Natural killer cell (primary cell): ENCODE measurements at regions not wholly inside any gene's neighbourhood (a gene's known extent, or its start where the extent isn't known, plus 50 kb on each side); places are given as distances from the start of the nearest gene placed in this dataset.

ENCODE experiments used
- ATAC-seq, 3 donors: fragments of 150-1000 bp in 2 of 3; fragments of 200-7000 bp in 1 of 3; cut with Tn5 transposase; 1 replicate in 1 of 3; 2 replicates in 2 of 3; pipeline ENCODE4 v1.10.0; 2021; ENCODE audit warnings: mild to moderate bottlenecking in 2 of 3, moderate library complexity in 2 of 3
- DNase-seq, 2 donors: peaks; one replicate each; pipeline versions ENCODE4 v3.0.0 to v3.0.0-alpha.2; 2013 to 2021; ENCODE audit warnings: mixed read lengths in 1 of 2
- H3K27ac ChIP-seq: one replicate; pipeline ENCODE4 v1.5.1; 2013; ENCODE audit warnings: mild to moderate bottlenecking, low read length
- H3K27me3 ChIP-seq: one replicate; pipeline ENCODE4 v1.6.1; 2013; ENCODE audit warnings: low read length; ENCODE audit not compliant: control insufficient read depth, insufficient read depth
- H3K36me3 ChIP-seq: one replicate; pipeline ENCODE4 v1.6.1; 2013; ENCODE audit warnings: low read length; ENCODE audit not compliant: control insufficient read depth, insufficient read depth
- H3K4me1 ChIP-seq: one replicate; pipeline ENCODE4 v1.6.1; 2013; ENCODE audit warnings: low read length; ENCODE audit not compliant: control insufficient read depth, insufficient read depth
- H3K4me3 ChIP-seq: one replicate; pipeline ENCODE4 v1.5.1; 2013; ENCODE audit warnings: low read length
- H3K9me3 ChIP-seq: one replicate; pipeline ENCODE4 v1.6.1; 2013; ENCODE audit warnings: low read length; ENCODE audit not compliant: control insufficient read depth, insufficient read depth
- H3K27ac Mint-ChIP-seq, 2 donors: one replicate each; pipeline ENCODE4 v1.8.0; 2022; ENCODE audit warnings: mild to moderate bottlenecking in 2 of 2, mixed read lengths in 2 of 2, moderate library complexity in 1 of 2
- H3K27me3 Mint-ChIP-seq, 2 donors: one replicate each; pipeline ENCODE4 v1.8.0; 2022; ENCODE audit warnings: low read depth in 2 of 2, mixed read lengths in 2 of 2
- H3K36me3 Mint-ChIP-seq: one replicate; pipeline ENCODE4 v1.8.0; 2022; ENCODE audit warnings: mixed read lengths
- H3K4me1 Mint-ChIP-seq, 2 donors: one replicate each; pipeline ENCODE4 v1.8.0; 2022; ENCODE audit warnings: mixed read lengths in 2 of 2
- H3K4me3 Mint-ChIP-seq: one replicate; pipeline ENCODE4 v1.8.0; 2022; ENCODE audit warnings: mild to moderate bottlenecking, moderate library complexity, mixed read lengths
- H3K9me3 Mint-ChIP-seq, 2 donors: one replicate each; pipeline ENCODE4 v1.8.0; 2022; ENCODE audit warnings: mixed read lengths in 2 of 2
- CTCF ChIP-seq: fragments of 200-600 bp; IDR thresholded peaks from one replicate; pipeline ENCODE4 v1.8.0; 2022; ENCODE audit warnings: antibody characterized with exemption
- WGBS: methylation state at CpG from one replicate; pipeline ENCODE4 v1.1.7; 2013; ENCODE audit warnings: missing lambda C conversion rate; ENCODE audit not compliant: insufficient coverage; 5-methylcytosine and 5-hydroxymethylcytosine counted together
- intact Hi-C: fragments of 100-400 bp; cut with micrococcal nuclease; formaldehyde crosslinking; loops from one replicate; pipeline ENCODE4 v1.14.2; 2022

GRCh38 chr15:46644501-46645481 lies 1010.0 kb downstream of the SQOR start:
- no peaks in the 10 kb centered on the region for H3K4me1 Mint-ChIP-seq
- H3K27me3 Mint-ChIP-seq, result no peaks in the 10 kb centered on the region
- no peaks in the 10 kb centered on the region for H3K4me1 ChIP-seq
- H3K9me3 ChIP-seq, result peaks cover 2% of the 10 kb centered on the region
- no peak overlapping the region for H3K4me3 Mint-ChIP-seq
- H3K27ac Mint-ChIP-seq, result no peak overlapping the region
- 88% methylated on average over 2 of the region's 4 CpGs for WGBS
- DNase-seq (no peak), ATAC-seq (no peak)
- no peak overlapping the region for H3K27ac ChIP-seq
- no peak overlapping the region for H3K4me3 ChIP-seq
- no peak for TF ChIP-seq CTCF
- peaks cover 11 to 13% of the 10 kb centered on the region in 2 donors for H3K9me3 Mint-ChIP-seq
- H3K36me3 Mint-ChIP-seq, result no peaks in the 10 kb centered on the region
- intact Hi-C loops, result no loop called here
- no peaks in the 10 kb centered on the region for H3K27me3 ChIP-seq
- H3K36me3 ChIP-seq, result no peaks in the 10 kb centered on the region

DNA sequence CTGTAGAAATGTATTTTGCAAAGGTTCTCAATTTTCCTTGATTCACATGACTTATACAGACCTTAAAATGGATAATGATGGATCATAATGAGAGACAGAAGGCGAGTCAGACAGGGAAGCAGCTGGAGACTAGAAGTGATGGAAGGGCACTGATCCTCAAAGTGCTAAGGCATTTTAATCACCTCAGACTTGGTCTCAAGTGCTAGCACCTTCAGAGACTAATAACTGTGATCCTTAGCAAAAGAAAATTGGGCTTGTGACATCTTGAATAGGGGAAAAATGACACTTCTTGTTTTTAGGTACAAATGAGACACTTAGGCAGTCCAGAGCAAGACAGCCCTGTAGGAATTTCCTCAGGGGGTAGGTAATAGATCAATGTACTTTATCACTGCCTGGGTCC lies 1011.7 kb downstream of the SQOR start:
- no peaks in the 10 kb centered on the region for H3K4me1 Mint-ChIP-seq
- Histone ChIP-seq H3K27ac (no peak overlapping the region), H3K36me3 (no peaks in the 10 kb centered on the region), H3K9me3 (peaks cover 2% of the 10 kb centered on the region), H3K4me1 (no peaks in the 10 kb centered on the region), H3K4me3 (no peak overlapping the region), H3K27me3 (no peaks in the 10 kb centered on the region)
- ATAC-seq (no peak), DNase-seq (no peak)
- H3K27ac Mint-ChIP-seq, result no peak overlapping the region
- H3K9me3 Mint-ChIP-seq, result peaks cover 13 to 18% of the 10 kb centered on the region in 2 donors
- no peak overlapping the region for H3K4me3 Mint-ChIP-seq
- no peak for TF ChIP-seq CTCF
- WGBS, result 77% methylated on average over 1 of the region's 1 CpG
- intact Hi-C loops, result no loop called here
- H3K36me3 Mint-ChIP-seq, result no peaks in the 10 kb centered on the region
- H3K27me3 Mint-ChIP-seq, result no peaks in the 10 kb centered on the region

DNA sequence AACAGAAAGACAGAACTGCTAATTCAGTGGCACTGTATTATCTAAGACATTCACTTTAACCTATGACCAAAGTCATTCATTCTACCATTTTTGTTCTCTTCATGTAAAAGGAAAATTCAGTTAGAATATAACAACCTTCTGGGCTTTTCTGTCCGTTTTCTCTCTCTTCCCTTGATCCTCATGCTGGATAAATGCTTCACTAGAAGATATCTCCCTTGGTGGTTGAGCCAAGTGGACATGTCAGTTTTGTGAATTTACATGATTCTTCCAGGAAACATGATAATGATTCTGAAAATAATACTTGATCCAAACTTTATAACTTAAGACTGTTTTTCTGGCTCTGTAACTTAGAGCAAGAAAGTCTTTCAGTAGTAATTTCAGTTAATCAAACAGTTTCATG lies 1012.2 kb downstream of the SQOR start:
- DNase-seq, result no peak
- no peaks in the 10 kb centered on the region for H3K27me3 ChIP-seq
- Mint-ChIP-seq H3K27ac (no peak overlapping the region), H3K27me3 (no peaks in the 10 kb centered on the region), H3K4me1 (no peaks in the 10 kb centered on the region), H3K4me3 (no peak overlapping the region), H3K36me3 (no peaks in the 10 kb centered on the region), H3K9me3 (peaks cover 13 to 20% of the 10 kb centered on the region in 2 donors)
- H3K36me3 ChIP-seq, result no peaks in the 10 kb centered on the region
- intact Hi-C loops, result no loop called here
- peaks cover 2% of the 10 kb centered on the region for H3K9me3 ChIP-seq
- no peak for ATAC-seq
- H3K27ac ChIP-seq, result no peak overlapping the region
- H3K4me3 ChIP-seq, result no peak overlapping the region
- no CpG with 5 or more reads among the region's 1 CpG for WGBS
- H3K4me1 ChIP-seq, result no peaks in the 10 kb centered on the region
- TF ChIP-seq CTCF, result no peak
